Loucy (cell line): ENCODE measurements at regions not wholly inside any gene's neighbourhood (a gene's known extent, or its start where the extent isn't known, plus 50 kb on each side); places are given as distances from the start of the nearest gene placed in this dataset.
"Not testable (repeated sequence)": the region's sequence is repeated elsewhere in the genome, so short reads cannot be mapped to it uniquely, and the experiment has no call there.

ENCODE experiments used
- H2AFZ ChIP-seq: fragments of 200-600 bp; sonication (generic); 2 replicates; pipeline ENCODE4 v1.6.0; 2016; ENCODE audit warnings: antibody characterized with exemption, mild to moderate bottlenecking, low read length, moderate library complexity
- H3F3A ChIP-seq: fragments of 200-600 bp; 2 replicates; pipeline ENCODE4 v1.6.0; 2016; ENCODE audit warnings: antibody characterized with exemption, low read depth, mild to moderate bottlenecking
- H3K27me3 ChIP-seq: fragments of 200-600 bp; sonication (generic); 2 replicates; pipeline ENCODE4 v1.6.1; 2014; ENCODE audit warnings: low read length, mild to moderate bottlenecking; ENCODE audit not compliant: insufficient read depth, poor library complexity, severe bottlenecking
- H3K36me3 ChIP-seq: fragments of 200-600 bp; sonication (generic); 2 replicates; pipeline ENCODE4 v1.6.1; 2016; ENCODE audit warnings: low read length; ENCODE audit not compliant: insufficient read depth
- H3K4me1 ChIP-seq: fragments of 200-600 bp; sonication (generic); 2 replicates; pipeline ENCODE4 v1.5.1; 2014; ENCODE audit warnings: low read length, mild to moderate bottlenecking; ENCODE audit not compliant: insufficient read depth, poor library complexity, severe bottlenecking
- H3K4me2 ChIP-seq: fragments of 200-600 bp; sonication (generic); 2 replicates; pipeline ENCODE4 v1.6.0; 2014; ENCODE audit warnings: antibody characterized with exemption, low read length, low read depth, mild to moderate bottlenecking; ENCODE audit not compliant: poor library complexity, severe bottlenecking
- H3K4me3 ChIP-seq: fragments of 200-600 bp; sonication (generic); 2 replicates; pipeline ENCODE4 v1.5.1; 2014; ENCODE audit warnings: low read length, mild to moderate bottlenecking, mixed read lengths; ENCODE audit not compliant: poor library complexity, severe bottlenecking
- H3K79me2 ChIP-seq: fragments of 200-600 bp; sonication (generic); 2 replicates; pipeline ENCODE4 v1.6.1; 2014; ENCODE audit warnings: low read length; ENCODE audit not compliant: insufficient read depth
- H3K9ac ChIP-seq: fragments of 200-600 bp; sonication (generic); 2 replicates; pipeline ENCODE4 v1.6.0; 2014; ENCODE audit warnings: mild to moderate bottlenecking, low read depth, low read length, moderate library complexity; ENCODE audit not compliant: poor library complexity, severe bottlenecking
- H3K9me2 ChIP-seq: fragments of 200-600 bp; sonication (generic); replicated peaks from 2 replicates; pipeline ENCODE4 v1.6.1; 2016; ENCODE audit warnings: low read depth, low read length, mixed read lengths
- H3K9me3 ChIP-seq: fragments of 200-600 bp; sonication (generic); 2 replicates; pipeline ENCODE4 v1.6.1; 2014; ENCODE audit warnings: mild to moderate bottlenecking, antibody characterized with exemption, low read length, low read depth; ENCODE audit not compliant: insufficient read depth
- H4K20me1 ChIP-seq: fragments of 200-600 bp; sonication (generic); 2 replicates; pipeline ENCODE4 v1.6.0; 2014; ENCODE audit warnings: antibody characterized with exemption, low read length, mild to moderate bottlenecking; ENCODE audit not compliant: insufficient read depth, poor library complexity, severe bottlenecking
- EZH2phosphoT487 ChIP-seq: fragments of 200-600 bp; IDR thresholded peaks from 2 replicates; pipeline ENCODE4 v1.6.1; 2018; ENCODE audit warnings: antibody characterized with exemption, mild to moderate bottlenecking, moderate library complexity, borderline replicate concordance
- TF ChIP-seq, protein P1 (sequence below): fragments of 200-600 bp; sonication (generic); conservative IDR thresholded peaks from 2 replicates; pipeline ENCODE4 v1.5.1; 2014; ENCODE audit warnings: mild to moderate bottlenecking, antibody characterized with exemption, low read length

GRCh38 chr2:40690036-40690435 is 238.1 kb upstream of the SLC8A1 start:
- Histone ChIP-seq H3K36me3 (no peaks in the 10 kb centered on the region), H3K4me1 (no peaks in the 10 kb centered on the region), H3K79me2 (no peaks in the 10 kb centered on the region), H2AFZ (no peak overlapping the region), H3K9ac (no peak overlapping the region), H3K4me3 (no peak overlapping the region), H4K20me1 (no peaks in the 10 kb centered on the region), H3K4me2 (no peak overlapping the region), H3K9me3 (no peaks in the 10 kb centered on the region), H3F3A (no peaks in the 10 kb centered on the region), H3K9me2 (no peaks in the 10 kb centered on the region), H3K27me3 (no peaks in the 10 kb centered on the region)
- TF ChIP-seq, protein P1, sequence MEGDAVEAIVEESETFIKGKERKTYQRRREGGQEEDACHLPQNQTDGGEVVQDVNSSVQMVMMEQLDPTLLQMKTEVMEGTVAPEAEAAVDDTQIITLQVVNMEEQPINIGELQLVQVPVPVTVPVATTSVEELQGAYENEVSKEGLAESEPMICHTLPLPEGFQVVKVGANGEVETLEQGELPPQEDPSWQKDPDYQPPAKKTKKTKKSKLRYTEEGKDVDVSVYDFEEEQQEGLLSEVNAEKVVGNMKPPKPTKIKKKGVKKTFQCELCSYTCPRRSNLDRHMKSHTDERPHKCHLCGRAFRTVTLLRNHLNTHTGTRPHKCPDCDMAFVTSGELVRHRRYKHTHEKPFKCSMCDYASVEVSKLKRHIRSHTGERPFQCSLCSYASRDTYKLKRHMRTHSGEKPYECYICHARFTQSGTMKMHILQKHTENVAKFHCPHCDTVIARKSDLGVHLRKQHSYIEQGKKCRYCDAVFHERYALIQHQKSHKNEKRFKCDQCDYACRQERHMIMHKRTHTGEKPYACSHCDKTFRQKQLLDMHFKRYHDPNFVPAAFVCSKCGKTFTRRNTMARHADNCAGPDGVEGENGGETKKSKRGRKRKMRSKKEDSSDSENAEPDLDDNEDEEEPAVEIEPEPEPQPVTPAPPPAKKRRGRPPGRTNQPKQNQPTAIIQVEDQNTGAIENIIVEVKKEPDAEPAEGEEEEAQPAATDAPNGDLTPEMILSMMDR, result no peak
- TF ChIP-seq EZH2phosphoT487, result no peak

- TF ChIP-seq EZH2phosphoT487, result no peak
- TF ChIP-seq, protein P1, result no peak
- Histone ChIP-seq H3K36me3 (no peaks in the 10 kb centered on the region), H3K9me2 (no peaks in the 10 kb centered on the region), H3K4me3 (no peak overlapping the region), H3K27me3 (no peaks in the 10 kb centered on the region), H3K79me2 (no peaks in the 10 kb centered on the region), H3K4me1 (no peaks in the 10 kb centered on the region), H3K9me3 (no peaks in the 10 kb centered on the region), H3K9ac (no peak overlapping the region), H4K20me1 (no peaks in the 10 kb centered on the region), H2AFZ (no peak overlapping the region), H3K4me2 (no peak overlapping the region), H3F3A (no peaks in the 10 kb centered on the region)
Observed at GRCh38 chr2:40690525-40690924, 238.6 kb upstream of the SLC8A1 start.

- Histone ChIP-seq H3K9me3 (no peaks in the 10 kb centered on the region), H4K20me1 (no peaks in the 10 kb centered on the region), H3F3A (no peaks in the 10 kb centered on the region), H3K9me2 (no peaks in the 10 kb centered on the region), H3K4me3 (no peak overlapping the region), H3K36me3 (no peaks in the 10 kb centered on the region), H3K79me2 (no peaks in the 10 kb centered on the region), H3K9ac (no peak overlapping the region), H2AFZ (no peak overlapping the region), H3K27me3 (no peaks in the 10 kb centered on the region), H3K4me1 (no peaks in the 10 kb centered on the region), H3K4me2 (no peak overlapping the region)
- TF ChIP-seq, protein P1, result no peak
- TF ChIP-seq EZH2phosphoT487, result no peak
Observed at GRCh38 chr2:40700231-40700954, 248.5 kb upstream of the SLC8A1 start.

DNA sequence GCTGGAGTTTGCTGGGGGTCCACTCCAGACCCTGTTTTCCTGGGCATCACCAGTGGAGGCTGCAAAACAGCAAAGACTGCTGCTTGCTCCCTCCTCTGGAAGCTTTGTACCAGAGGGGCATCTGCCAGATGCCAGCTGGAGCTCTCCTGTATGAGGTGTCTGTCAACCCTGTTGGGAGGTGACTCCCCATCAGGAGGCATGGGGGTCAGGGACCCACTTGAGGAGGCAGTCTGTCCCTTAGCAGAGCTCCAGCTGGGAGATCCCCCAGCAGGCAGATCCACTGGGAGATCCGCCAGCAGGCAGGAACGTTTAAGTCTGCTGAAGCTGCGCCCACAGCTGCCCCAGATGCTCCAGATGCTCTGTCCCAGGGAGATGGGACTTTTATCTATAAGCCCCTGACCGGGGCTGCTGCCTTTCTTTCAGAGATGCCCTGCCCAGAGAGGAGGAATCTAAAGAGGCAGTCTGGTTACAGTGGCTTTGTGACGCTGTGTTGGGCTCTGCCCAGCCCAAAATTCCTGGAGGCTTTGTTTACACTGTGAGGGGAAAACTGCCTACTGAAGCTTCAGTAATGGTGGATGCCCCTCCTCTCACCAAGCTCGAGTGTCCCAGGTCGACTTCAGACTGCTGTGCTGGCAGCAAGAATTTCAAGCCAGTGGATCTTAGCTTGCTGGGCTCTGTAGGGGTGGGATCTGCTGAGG is 260.5 kb upstream of the SLC8A1 start:
- not testable (repeated sequence) for H3K9ac ChIP-seq, H3F3A ChIP-seq, H3K9me2 ChIP-seq, H3K4me1 ChIP-seq, H3K36me3 ChIP-seq, H2AFZ ChIP-seq, H3K79me2 ChIP-seq, H3K9me3 ChIP-seq, H3K27me3 ChIP-seq, H3K4me3 ChIP-seq, H3K4me2 ChIP-seq, H4K20me1 ChIP-seq
